ENCODE measurements at regions not wholly inside any gene's neighbourhood (a gene's known extent, or its start where the extent isn't known, plus 50 kb on each side); places are given as distances from the start of the nearest gene placed in this dataset.

DNA sequence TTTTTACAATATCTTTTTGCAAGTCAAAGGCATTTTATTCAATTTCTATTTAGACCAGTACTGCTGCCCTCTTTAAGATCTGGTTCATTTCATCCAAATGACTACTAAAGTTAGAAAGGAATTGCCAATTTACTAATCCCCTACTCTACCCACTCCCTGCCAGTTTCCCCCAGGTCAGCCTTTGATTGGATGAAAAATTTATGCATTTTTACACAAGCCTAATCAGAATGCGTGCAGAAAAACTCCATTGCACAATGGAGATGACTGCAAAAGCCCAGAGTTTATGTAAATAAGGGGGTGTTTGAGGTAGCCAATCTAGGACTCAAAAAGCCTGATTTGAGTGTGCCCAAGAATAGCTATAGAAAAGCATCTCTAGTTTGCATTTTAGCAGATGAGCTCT lies 310.6 kb downstream of the PABPC4L start:
- TF ChIP-seq CTCF (IDR thresholded peaks at IDR 0.05) (no peak), FOSL2 (IDR thresholded peaks at IDR 0.05) (no peak), FOSL2 (CRISPR knock-in tag; IDR thresholded peaks at IDR 0.05) (no peak), HDAC2 (IDR thresholded peaks at IDR 0.05) (no peak), MYC (IDR thresholded peaks at IDR 0.05; ENCODE audit: borderline replicate concordance, low read length) (no peak)

Data from A549 (cell line).